ENCODE measurements at regions not wholly inside any gene's neighbourhood (a gene's known extent, or its start where the extent isn't known, plus 50 kb on each side); places are given as distances from the start of the nearest gene placed in this dataset.

DNA sequence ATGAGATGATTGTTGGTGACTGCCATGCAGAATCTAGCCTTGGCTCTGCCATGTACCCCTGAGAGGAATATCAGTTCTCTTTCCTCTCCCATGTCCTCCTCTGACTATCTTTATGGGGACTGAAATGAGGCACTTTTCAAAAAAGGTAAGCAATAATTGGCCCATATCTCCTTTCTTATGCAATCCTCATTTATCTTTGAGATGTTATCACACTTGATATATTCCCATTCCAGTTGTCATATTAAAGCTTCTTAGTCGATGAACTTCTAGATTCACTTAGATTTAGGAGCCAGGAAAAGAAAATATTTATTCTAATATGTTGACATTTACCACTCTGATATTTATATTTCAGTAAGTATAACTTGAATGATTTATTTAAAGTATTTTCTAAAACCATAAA is 55.3 kb upstream of the CXCL8 start:
- TF ChIP-seq, protein P1, sequence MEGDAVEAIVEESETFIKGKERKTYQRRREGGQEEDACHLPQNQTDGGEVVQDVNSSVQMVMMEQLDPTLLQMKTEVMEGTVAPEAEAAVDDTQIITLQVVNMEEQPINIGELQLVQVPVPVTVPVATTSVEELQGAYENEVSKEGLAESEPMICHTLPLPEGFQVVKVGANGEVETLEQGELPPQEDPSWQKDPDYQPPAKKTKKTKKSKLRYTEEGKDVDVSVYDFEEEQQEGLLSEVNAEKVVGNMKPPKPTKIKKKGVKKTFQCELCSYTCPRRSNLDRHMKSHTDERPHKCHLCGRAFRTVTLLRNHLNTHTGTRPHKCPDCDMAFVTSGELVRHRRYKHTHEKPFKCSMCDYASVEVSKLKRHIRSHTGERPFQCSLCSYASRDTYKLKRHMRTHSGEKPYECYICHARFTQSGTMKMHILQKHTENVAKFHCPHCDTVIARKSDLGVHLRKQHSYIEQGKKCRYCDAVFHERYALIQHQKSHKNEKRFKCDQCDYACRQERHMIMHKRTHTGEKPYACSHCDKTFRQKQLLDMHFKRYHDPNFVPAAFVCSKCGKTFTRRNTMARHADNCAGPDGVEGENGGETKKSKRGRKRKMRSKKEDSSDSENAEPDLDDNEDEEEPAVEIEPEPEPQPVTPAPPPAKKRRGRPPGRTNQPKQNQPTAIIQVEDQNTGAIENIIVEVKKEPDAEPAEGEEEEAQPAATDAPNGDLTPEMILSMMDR (IDR thresholded peaks at IDR 0.05), result no peak
- TF ChIP-seq ZFX (IDR thresholded peaks at IDR 0.05; ENCODE audit: borderline replicate concordance), result no peak

Measured in 22Rv1 (cell line).